ENCODE measurements at regions not wholly inside any gene's neighbourhood (a gene's known extent, or its start where the extent isn't known, plus 50 kb on each side); places are given as distances from the start of the nearest gene placed in this dataset.

- H3K36me3 Mint-ChIP-seq: no peaks in the 10 kb centered on the region
- Histone ChIP-seq H3K4me1 (ENCODE audit: insufficient read depth, low read length) (no peaks in the 10 kb centered on the region), H3K36me3 (ENCODE audit: insufficient read depth, low read length) (no peaks in the 10 kb centered on the region), H3K4me3 (ENCODE audit: low read length) (no peak overlapping the region), H3K9me3 (ENCODE audit: low read length) (no peaks in the 10 kb centered on the region), H3K27ac (ENCODE audit: low read depth, low read length) (no peak overlapping the region), H3K27me3 (ENCODE audit: insufficient read depth, low read length, poor library complexity, severe bottlenecking) (no peaks in the 10 kb centered on the region)
- no peak overlapping the region for H3K4me3 Mint-ChIP-seq
- DNase-seq: no peak
- CTCF ChIA-PET: no interaction called here
- no peaks in the 10 kb centered on the region for H3K4me1 Mint-ChIP-seq
- H3K9me3 Mint-ChIP-seq: peaks cover 5 to 28% (median 16%) of the 10 kb centered on the region in 5 donors
- H3K27me3 Mint-ChIP-seq: no peaks in the 10 kb centered on the region
- POLR2A ChIA-PET: no interaction called here
- H3K27ac Mint-ChIP-seq: no peak overlapping the region
These were observed 2133.9 kb upstream of the CELF4 start for GRCh38 chr18:39699340-39699964.

- no peak for DNase-seq
- Mint-ChIP-seq H3K9me3 (peaks cover 4 to 23% (median 16%) of the 10 kb centered on the region in 5 donors), H3K4me1 (no peaks in the 10 kb centered on the region), H3K36me3 (no peaks in the 10 kb centered on the region), H3K27ac (no peak overlapping the region), H3K27me3 (no peaks in the 10 kb centered on the region), H3K4me3 (no peak overlapping the region)
- H3K4me3 ChIP-seq (ENCODE audit: low read length): no peak overlapping the region
- H3K27me3 ChIP-seq (ENCODE audit: insufficient read depth, low read length, poor library complexity, severe bottlenecking): no peaks in the 10 kb centered on the region
- H3K9me3 ChIP-seq (ENCODE audit: low read length): no peaks in the 10 kb centered on the region
- no peaks in the 10 kb centered on the region for H3K4me1 ChIP-seq (ENCODE audit: insufficient read depth, low read length)
- ChIA-PET POLR2A (no interaction called here), CTCF (no interaction called here)
- H3K27ac ChIP-seq (ENCODE audit: low read depth, low read length): no peak overlapping the region
- H3K36me3 ChIP-seq (ENCODE audit: insufficient read depth, low read length): no peaks in the 10 kb centered on the region
These were observed 2132.8 kb upstream of the CELF4 start for GRCh38 chr18:39698436-39698835.

- Mint-ChIP-seq H3K4me1 (no peaks in the 10 kb centered on the region), H3K9me3 (peaks cover 3 to 21% (median 17%) of the 10 kb centered on the region in 5 donors), H3K36me3 (no peaks in the 10 kb centered on the region), H3K27ac (no peak overlapping the region), H3K4me3 (no peak overlapping the region), H3K27me3 (no peaks in the 10 kb centered on the region)
- H3K36me3 ChIP-seq (ENCODE audit: insufficient read depth, low read length): no peaks in the 10 kb centered on the region
- H3K27ac ChIP-seq (ENCODE audit: low read depth, low read length): no peak overlapping the region
- no peak for DNase-seq
- H3K4me1 ChIP-seq (ENCODE audit: insufficient read depth, low read length): no peaks in the 10 kb centered on the region
- no peaks in the 10 kb centered on the region for H3K27me3 ChIP-seq (ENCODE audit: insufficient read depth, low read length, poor library complexity, severe bottlenecking)
- CTCF ChIA-PET: no interaction called here
- H3K9me3 ChIP-seq (ENCODE audit: low read length): no peaks in the 10 kb centered on the region
- POLR2A ChIA-PET: no interaction called here
- H3K4me3 ChIP-seq (ENCODE audit: low read length): no peak overlapping the region
These were observed 2127.8 kb upstream of the CELF4 start for GRCh38 chr18:39693359-39693758.

GRCh38 chr18:39692367-39693015, 2126.9 kb upstream of the CELF4 start:
- CTCF ChIA-PET: no interaction called here
- no peaks in the 10 kb centered on the region for H3K4me1 ChIP-seq (ENCODE audit: insufficient read depth, low read length)
- H3K27me3 Mint-ChIP-seq: no peaks in the 10 kb centered on the region

GRCh38 chr18:39685303-39685902, 2119.8 kb upstream of the CELF4 start:
- no peaks in the 10 kb centered on the region for H3K27me3 Mint-ChIP-seq
- POLR2A ChIA-PET: no interaction called here

More at GRCh38 chr18:39692367-39693015, 2126.9 kb upstream of the CELF4 start:
- no peak overlapping the region for H3K4me3 Mint-ChIP-seq
- no peaks in the 10 kb centered on the region for H3K9me3 ChIP-seq (ENCODE audit: low read length)
- POLR2A ChIA-PET: no interaction called here
- peaks cover 0 to 20% (median 14%) of the 10 kb centered on the region in 5 donors for H3K9me3 Mint-ChIP-seq
- H3K27ac ChIP-seq (ENCODE audit: low read depth, low read length): no peak overlapping the region
- H3K4me3 ChIP-seq (ENCODE audit: low read length): no peak overlapping the region
- no peak overlapping the region for H3K27ac Mint-ChIP-seq
- H3K36me3 ChIP-seq (ENCODE audit: insufficient read depth, low read length): no peaks in the 10 kb centered on the region
- no peaks in the 10 kb centered on the region for H3K4me1 Mint-ChIP-seq
- DNase-seq: no peak
- H3K27me3 ChIP-seq (ENCODE audit: insufficient read depth, low read length, poor library complexity, severe bottlenecking): no peaks in the 10 kb centered on the region
- H3K36me3 Mint-ChIP-seq: no peaks in the 10 kb centered on the region

GRCh38 chr18:39681061-39681460, 2115.5 kb upstream of the CELF4 start:
- H3K4me3 ChIP-seq (ENCODE audit: low read length): no peak overlapping the region
- H3K4me1 Mint-ChIP-seq: no peaks in the 10 kb centered on the region
- ChIA-PET CTCF (no interaction called here), POLR2A (no interaction called here)
- no peak overlapping the region for H3K4me3 Mint-ChIP-seq
- no peaks in the 10 kb centered on the region for H3K36me3 Mint-ChIP-seq
- DNase-seq: no peak
- no peaks in the 10 kb centered on the region for H3K27me3 ChIP-seq (ENCODE audit: insufficient read depth, low read length, poor library complexity, severe bottlenecking)
- H3K27ac ChIP-seq (ENCODE audit: low read depth, low read length): no peak overlapping the region
- H3K27me3 Mint-ChIP-seq: no peaks in the 10 kb centered on the region
- H3K9me3 Mint-ChIP-seq: peaks cover 11 to 28% (median 12%) of the 10 kb centered on the region in 5 donors
- H3K36me3 ChIP-seq (ENCODE audit: insufficient read depth, low read length): no peaks in the 10 kb centered on the region
- no peaks in the 10 kb centered on the region for H3K4me1 ChIP-seq (ENCODE audit: insufficient read depth, low read length)
- no peak overlapping the region for H3K27ac Mint-ChIP-seq
- H3K9me3 ChIP-seq (ENCODE audit: low read length): no peaks in the 10 kb centered on the region

More at GRCh38 chr18:39685303-39685902, 2119.8 kb upstream of the CELF4 start:
- H3K4me1 Mint-ChIP-seq: no peaks in the 10 kb centered on the region
- H3K27ac Mint-ChIP-seq: no peak overlapping the region
- H3K4me3 Mint-ChIP-seq: no peak overlapping the region
- Histone ChIP-seq H3K4me1 (ENCODE audit: insufficient read depth, low read length) (no peaks in the 10 kb centered on the region), H3K9me3 (ENCODE audit: low read length) (no peaks in the 10 kb centered on the region), H3K27ac (ENCODE audit: low read depth, low read length) (no peak overlapping the region), H3K27me3 (ENCODE audit: insufficient read depth, low read length, poor library complexity, severe bottlenecking) (no peaks in the 10 kb centered on the region), H3K4me3 (ENCODE audit: low read length) (no peak overlapping the region), H3K36me3 (ENCODE audit: insufficient read depth, low read length) (no peaks in the 10 kb centered on the region)
- no peak for DNase-seq
- no peaks in the 10 kb centered on the region for H3K36me3 Mint-ChIP-seq
- CTCF ChIA-PET: no interaction called here
- peaks cover 7 to 21% (median 9%) of the 10 kb centered on the region in 5 donors for H3K9me3 Mint-ChIP-seq

- H3K36me3 ChIP-seq (ENCODE audit: insufficient read depth, low read length): no peaks in the 10 kb centered on the region
- Mint-ChIP-seq H3K4me1 (no peaks in the 10 kb centered on the region), H3K9me3 (peaks cover 2 to 35% (median 6%) of the 10 kb centered on the region in 5 donors), H3K4me3 (no peak overlapping the region), H3K27ac (no peak overlapping the region), H3K27me3 (no peaks in the 10 kb centered on the region), H3K36me3 (no peaks in the 10 kb centered on the region)
- ChIA-PET POLR2A (no interaction called here), CTCF (no interaction called here)
- no peaks in the 10 kb centered on the region for H3K27me3 ChIP-seq (ENCODE audit: insufficient read depth, low read length, poor library complexity, severe bottlenecking)
- no peaks in the 10 kb centered on the region for H3K4me1 ChIP-seq (ENCODE audit: insufficient read depth, low read length)
- H3K27ac ChIP-seq (ENCODE audit: low read depth, low read length): no peak overlapping the region
- H3K4me3 ChIP-seq (ENCODE audit: low read length): no peak overlapping the region
- no peaks in the 10 kb centered on the region for H3K9me3 ChIP-seq (ENCODE audit: low read length)
- DNase-seq: no peak
These were observed 2110.3 kb upstream of the CELF4 start for GRCh38 chr18:39675906-39676305.

- Histone ChIP-seq H3K4me1 (ENCODE audit: insufficient read depth, low read length) (no peaks in the 10 kb centered on the region), H3K27me3 (ENCODE audit: insufficient read depth, low read length, poor library complexity, severe bottlenecking) (no peaks in the 10 kb centered on the region), H3K9me3 (ENCODE audit: low read length) (no peaks in the 10 kb centered on the region), H3K36me3 (ENCODE audit: insufficient read depth, low read length) (no peaks in the 10 kb centered on the region), H3K4me3 (ENCODE audit: low read length) (no peak overlapping the region), H3K27ac (ENCODE audit: low read depth, low read length) (no peak overlapping the region)
- Mint-ChIP-seq H3K4me1 (no peaks in the 10 kb centered on the region), H3K27ac (no peak overlapping the region), H3K36me3 (no peaks in the 10 kb centered on the region), H3K4me3 (no peak overlapping the region), H3K27me3 (no peaks in the 10 kb centered on the region), H3K9me3 (peaks cover 2 to 35% (median 6%) of the 10 kb centered on the region in 5 donors)
- POLR2A ChIA-PET: no interaction called here
- DNase-seq: no peak
- CTCF ChIA-PET: no interaction called here
These were observed 2109.8 kb upstream of the CELF4 start for GRCh38 chr18:39675368-39675767.

Measured in CD8-positive, alpha-beta memory T cell (primary cell).